HEK293 (cell line): ENCODE measurements at regions not wholly inside any gene's neighbourhood (a gene's known extent, or its start where the extent isn't known, plus 50 kb on each side); places are given as distances from the start of the nearest gene placed in this dataset.
A peak's percentile ranks its signal among the peaks of the same experiment; 100 is the strongest.

Source experiments
- CTCF ChIA-PET: fragments of 350-600 bp; formaldehyde crosslinking; extraction: SDS; loops from one replicate; lab custom pipeline; 2021; ENCODE audit warnings: antibody characterized with exemption; lab: Yijun Ruan, JAX
- POLR2A ChIA-PET: fragments of 300-600 bp; formaldehyde crosslinking; extraction: SDS; loops from one replicate; lab custom pipeline; 2020; ENCODE audit warnings: antibody characterized with exemption, inconsistent platforms; lab: Yijun Ruan, JAX
- H3K27ac ChIP-seq: fragments of 200-500 bp; sonication (Bioruptor generic); 2 replicates; pipeline ENCODE4 v1.5.1; 2014; ENCODE audit warnings: low read depth, low read length, control low read depth, inconsistent platforms; ENCODE audit errors: extremely low read depth
- H3K36me3 ChIP-seq, 2 experiments: fragments of 200-500 bp in 1 of 2; sonication (Bioruptor generic) in 1 of 2; 1 replicate in 1 of 2; 2 replicates in 1 of 2; pipeline ENCODE4 v1.5.1; 2014 to 2017; ENCODE audit warnings: inconsistent platforms in 2 of 2, low read length in 2 of 2; ENCODE audit not compliant: control insufficient read depth in 2 of 2, insufficient read depth in 1 of 2
- H3K4me1 ChIP-seq: fragments of 200-500 bp; sonication (Bioruptor generic); 2 replicates; pipeline ENCODE4 v1.5.1; 2014; ENCODE audit warnings: mild to moderate bottlenecking, low read length, inconsistent platforms; ENCODE audit not compliant: control insufficient read depth, insufficient read depth
- H3K4me3 ChIP-seq: 2 replicates; pipeline ENCODE4 v1.5.1; 2011; ENCODE audit warnings: low read depth, mild to moderate bottlenecking, control low read depth, low read length, moderate library complexity
- H3K9me3 ChIP-seq: fragments of 200-500 bp; sonication (Bioruptor generic); 2 replicates; pipeline ENCODE4 v1.5.1; 2014; ENCODE audit warnings: low read depth, low read length, inconsistent platforms; ENCODE audit not compliant: control insufficient read depth, insufficient read depth
- BCL11B ChIP-seq: fragments of 450-650 bp; formaldehyde crosslinking; IDR thresholded peaks from 2 replicates; pipeline ENCODE4 v1.5.1; 2016; ENCODE audit warnings: low read depth, missing biosample characterization, missing genetic modification characterization
- CTCF ChIP-seq: fragments of 450-650 bp; formaldehyde crosslinking; IDR thresholded peaks from 2 replicates; pipeline ENCODE4 v1.5.1; 2016; ENCODE audit warnings: missing biosample characterization, missing genetic modification characterization
- EGR2 ChIP-seq: fragments of 450-650 bp; formaldehyde crosslinking; IDR thresholded peaks from 2 replicates; pipeline ENCODE4 v1.5.1; 2016; ENCODE audit warnings: low read depth, missing biosample characterization, missing genetic modification characterization
- GLI4 ChIP-seq: fragments of 450-650 bp; formaldehyde crosslinking; IDR thresholded peaks from 2 replicates; pipeline ENCODE4 v1.5.1; 2016; ENCODE audit warnings: missing biosample characterization, missing genetic modification characterization
- HOXA7 ChIP-seq: sonication (generic); formaldehyde crosslinking; IDR thresholded peaks from 2 replicates; pipeline ENCODE4 v1.8.1; 2022; ENCODE audit warnings: missing genetic modification reagents, borderline replicate concordance
- INSM2 ChIP-seq: fragments of 450-650 bp; formaldehyde crosslinking; IDR thresholded peaks from 2 replicates; pipeline ENCODE4 v1.5.1; 2016; ENCODE audit warnings: missing biosample characterization, missing genetic modification characterization
- KLF10 ChIP-seq: fragments of 450-650 bp; IDR thresholded peaks from 2 replicates; pipeline ENCODE4 v1.5.1; 2018; ENCODE audit warnings: missing biosample characterization, mild to moderate bottlenecking, missing genetic modification characterization
- KLF17 ChIP-seq: fragments of 450-650 bp; formaldehyde crosslinking; IDR thresholded peaks from 2 replicates; pipeline ENCODE4 v1.5.1; 2016; ENCODE audit warnings: missing biosample characterization, missing genetic modification characterization
- TCF7L2 ChIP-seq: IDR thresholded peaks from 2 replicates; pipeline ENCODE4 v1.6.1; 2011; ENCODE audit warnings: low read depth, mild to moderate bottlenecking, inconsistent platforms, low read length, moderate library complexity, borderline replicate concordance
- ZNF121 ChIP-seq: fragments of 450-650 bp; formaldehyde crosslinking; IDR thresholded peaks from 2 replicates; pipeline ENCODE4 v1.5.1; 2016; ENCODE audit warnings: missing biosample characterization, missing genetic modification characterization
- ZNF19 ChIP-seq: fragments of 450-650 bp; formaldehyde crosslinking; IDR thresholded peaks from 2 replicates; pipeline ENCODE4; 2016; ENCODE audit warnings: missing biosample characterization, missing genetic modification characterization, low read depth
- ZNF280D ChIP-seq: fragments of 450-650 bp; formaldehyde crosslinking; IDR thresholded peaks from 2 replicates; pipeline ENCODE4 v1.5.1; 2016; ENCODE audit warnings: missing biosample characterization, missing genetic modification characterization
- ZNF362 ChIP-seq: fragments of 450-650 bp; formaldehyde crosslinking; IDR thresholded peaks from 2 replicates; pipeline ENCODE4 v1.5.1; 2016; ENCODE audit warnings: missing biosample characterization, missing genetic modification characterization
- ZNF366 ChIP-seq: fragments of 450-650 bp; formaldehyde crosslinking; conservative IDR thresholded peaks from 2 replicates; pipeline ENCODE4 v1.5.1; 2016; ENCODE audit warnings: missing biosample characterization, missing genetic modification characterization
- ZNF398 ChIP-seq: fragments of 450-650 bp; formaldehyde crosslinking; IDR thresholded peaks from 2 replicates; pipeline ENCODE4 v1.5.1; 2017; ENCODE audit warnings: missing biosample characterization, missing genetic modification characterization
- ZNF654 ChIP-seq: fragments of 450-650 bp; formaldehyde crosslinking; IDR thresholded peaks from 2 replicates; pipeline ENCODE4 v1.5.1; 2016; ENCODE audit warnings: low read depth, missing biosample characterization, missing genetic modification characterization
- ZNF660 ChIP-seq: fragments of 450-650 bp; IDR thresholded peaks from 2 replicates; pipeline ENCODE4 v1.5.1; 2018; ENCODE audit warnings: missing biosample characterization, mild to moderate bottlenecking, missing genetic modification characterization
- ZNF664 ChIP-seq: fragments of 450-650 bp; formaldehyde crosslinking; IDR thresholded peaks from 2 replicates; pipeline ENCODE4 v1.5.1; 2016; ENCODE audit warnings: missing biosample characterization, missing genetic modification characterization
- ZNF707 ChIP-seq: fragments of 450-650 bp; formaldehyde crosslinking; IDR thresholded peaks from 2 replicates; pipeline ENCODE4 v1.5.1; 2016; ENCODE audit warnings: missing biosample characterization, missing genetic modification characterization
- ZNF76 ChIP-seq: fragments of 450-650 bp; formaldehyde crosslinking; IDR thresholded peaks from 2 replicates; pipeline ENCODE4; 2016; ENCODE audit warnings: low read depth, missing biosample characterization, missing genetic modification characterization, borderline replicate concordance
- ZSCAN16 ChIP-seq: fragments of 450-650 bp; formaldehyde crosslinking; IDR thresholded peaks from 2 replicates; pipeline ENCODE4 v1.5.1; 2016; ENCODE audit warnings: missing biosample characterization, missing genetic modification characterization

- TF ChIP-seq ZNF19: no peak
Measured at GRCh38 chr1:72634946-72635345, 352.6 kb upstream of the NEGR1 start (continued).

GRCh38 chr1:72631449-72631848, 349.1 kb upstream of the NEGR1 start:
- CTCF ChIA-PET: interaction anchor here (1.0 kb wide), 1 partner anchor 8 kb away, joined by 4 read pairs; no protein-coding TSS in a partner anchor
- no peaks in the 10 kb centered on the region for H3K4me1 ChIP-seq
- H3K36me3 ChIP-seq: no peaks in the 10 kb centered on the region
- no peak for TF ChIP-seq ZNF664
- no peak for TF ChIP-seq BCL11B (tag by site-specific recombination)
- no peak for TF ChIP-seq ZNF76
- no peak for TF ChIP-seq ZNF660 (tag by site-specific recombination)
- TF ChIP-seq ZNF398 (tag by site-specific recombination): no peak
- no peak for TF ChIP-seq TCF7L2
- TF ChIP-seq ZNF362 (tag by site-specific recombination): no peak
- H3K4me3 ChIP-seq: no peak overlapping the region
- H3K9me3 ChIP-seq: no peaks in the 10 kb centered on the region
- H3K27ac ChIP-seq: no peak overlapping the region
- POLR2A ChIA-PET: no interaction called here

GRCh38 chr1:72623299-72623708, 341.0 kb upstream of the NEGR1 start:
- TF ChIP-seq BCL11B (tag by site-specific recombination) (no peak), INSM2 (no peak), CTCF (tag by site-specific recombination) (0 out of 2 replicates have a peak, but pooled peaks have one; percentile 28), ZNF654 (tag by site-specific recombination) (peak; percentile 48)
- Histone ChIP-seq H3K4me3 (no peak overlapping the region), H3K36me3 (no peaks in the 10 kb centered on the region), H3K9me3 (no peaks in the 10 kb centered on the region), H3K4me1 (no peaks in the 10 kb centered on the region), H3K27ac (no peak overlapping the region)
- POLR2A ChIA-PET: no interaction called here
- CTCF ChIA-PET: interaction anchor here (0.6 to 1.8 kb wide), 6 partner anchors 8 to 1418 kb away, joined by 3 to 5 read pairs (median 4); no protein-coding TSS in a partner anchor

- H3K27ac ChIP-seq: no peak overlapping the region
- ChIA-PET POLR2A (no interaction called here), CTCF (no interaction called here)
- H3K36me3 ChIP-seq: no peaks in the 10 kb centered on the region
- no peaks in the 10 kb centered on the region for H3K9me3 ChIP-seq
- no peak overlapping the region for H3K4me3 ChIP-seq
- no peaks in the 10 kb centered on the region for H3K4me1 ChIP-seq
- TF ChIP-seq EGR2 (tag by site-specific recombination): no peak
- no peak for TF ChIP-seq ZNF707 (tag by site-specific recombination)
- no peak for TF ChIP-seq ZSCAN16
- TF ChIP-seq KLF17 (tag by site-specific recombination): no peak
- TF ChIP-seq ZNF366 (tag by site-specific recombination): no peak
- TF ChIP-seq ZNF280D (tag by site-specific recombination): no peak
- TF ChIP-seq GLI4: no peak
- TF ChIP-seq ZNF121 (tag by site-specific recombination): no peak
- no peak for TF ChIP-seq KLF10 (tag by site-specific recombination)
- no peak for TF ChIP-seq HOXA7 (CRISPR knock-in tag)
Measured at GRCh38 chr1:72620453-72620852, 338.1 kb upstream of the NEGR1 start.
